Upper lobe of left lung (tissue), 4 donors: ENCODE measurements at regions not wholly inside any gene's neighbourhood (a gene's known extent, or its start where the extent isn't known, plus 50 kb on each side); places are given as distances from the start of the nearest gene placed in this dataset.

ENCODE experiments used
- EP300 ChIP-seq, 4 donors: sonication (generic); formaldehyde crosslinking; IDR thresholded peaks; one replicate each; pipeline ENCODE4 v1.5.1; 2017; ENCODE audit warnings: antibody characterized with exemption in 4 of 4, control low read depth in 2 of 4
- POLR2A ChIP-seq, 4 donors: fragments of 450-650 bp; IDR thresholded peaks; one replicate each; pipeline ENCODE4 v1.5.1; 2016 to 2017; ENCODE audit warnings: antibody characterized with exemption in 4 of 4, mild to moderate bottlenecking in 2 of 4
- POLR2AphosphoS5 ChIP-seq, 2 donors: sonication (generic); formaldehyde crosslinking; IDR thresholded peaks; one replicate each; pipeline ENCODE4 v1.5.1; 2017; ENCODE audit warnings: antibody characterized with exemption in 2 of 2
- TF ChIP-seq, protein P1 (sequence below), 6 experiments: fragments of 450-650 bp in 4 of 6; fragments of 200-600 bp in 2 of 6; sonication (generic) in 2 of 6; IDR thresholded peaks; one replicate each; pipeline ENCODE4 v1.5.1; 2016 to 2019; ENCODE audit warnings: antibody characterized with exemption in 6 of 6

DNA sequence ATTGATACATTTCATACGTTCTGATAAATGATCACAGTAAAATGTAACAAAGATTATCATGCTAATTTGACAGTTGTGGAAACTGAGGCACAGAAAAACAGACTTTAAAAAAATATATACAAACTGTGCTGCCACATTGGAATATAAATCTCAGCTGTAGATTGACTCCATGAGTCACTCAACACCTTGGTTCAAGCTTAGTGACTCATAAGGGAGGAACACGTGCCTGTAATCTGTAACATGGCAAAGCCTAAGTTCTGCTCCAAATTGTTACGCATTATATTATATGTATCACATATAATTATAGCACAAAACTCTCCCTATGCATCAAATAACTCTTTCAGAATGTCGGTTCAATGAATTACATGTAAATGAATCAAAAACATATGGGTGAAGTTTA, 1047.5 kb downstream of the GATA3 start:
- TF ChIP-seq, protein P1, sequence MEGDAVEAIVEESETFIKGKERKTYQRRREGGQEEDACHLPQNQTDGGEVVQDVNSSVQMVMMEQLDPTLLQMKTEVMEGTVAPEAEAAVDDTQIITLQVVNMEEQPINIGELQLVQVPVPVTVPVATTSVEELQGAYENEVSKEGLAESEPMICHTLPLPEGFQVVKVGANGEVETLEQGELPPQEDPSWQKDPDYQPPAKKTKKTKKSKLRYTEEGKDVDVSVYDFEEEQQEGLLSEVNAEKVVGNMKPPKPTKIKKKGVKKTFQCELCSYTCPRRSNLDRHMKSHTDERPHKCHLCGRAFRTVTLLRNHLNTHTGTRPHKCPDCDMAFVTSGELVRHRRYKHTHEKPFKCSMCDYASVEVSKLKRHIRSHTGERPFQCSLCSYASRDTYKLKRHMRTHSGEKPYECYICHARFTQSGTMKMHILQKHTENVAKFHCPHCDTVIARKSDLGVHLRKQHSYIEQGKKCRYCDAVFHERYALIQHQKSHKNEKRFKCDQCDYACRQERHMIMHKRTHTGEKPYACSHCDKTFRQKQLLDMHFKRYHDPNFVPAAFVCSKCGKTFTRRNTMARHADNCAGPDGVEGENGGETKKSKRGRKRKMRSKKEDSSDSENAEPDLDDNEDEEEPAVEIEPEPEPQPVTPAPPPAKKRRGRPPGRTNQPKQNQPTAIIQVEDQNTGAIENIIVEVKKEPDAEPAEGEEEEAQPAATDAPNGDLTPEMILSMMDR (IDR thresholded peaks at IDR 0.05): no peak
- TF ChIP-seq POLR2A (IDR thresholded peaks at IDR 0.05) (no peak), POLR2AphosphoS5 (IDR thresholded peaks at IDR 0.05) (no peak), EP300 (IDR thresholded peaks at IDR 0.05) (no peak)
